ENCODE measurements at regions not wholly inside any gene's neighbourhood (a gene's known extent, or its start where the extent isn't known, plus 50 kb on each side); places are given as distances from the start of the nearest gene placed in this dataset.
"Not testable (repeated sequence)": the region's sequence is repeated elsewhere in the genome, so short reads cannot be mapped to it uniquely, and the experiment has no call there.

- Histone ChIP-seq H3K27ac (ENCODE audit: low read depth, low read length, severe bottlenecking) (no peak overlapping the region), H3K4me3 (ENCODE audit: extremely low read depth, insufficient read depth, low read length, poor library complexity, severe bottlenecking) (no peak overlapping the region), H3K36me3 (ENCODE audit: control insufficient read depth, insufficient read depth, low read length) (no peaks in the 10 kb centered on the region), H3K4me1 (ENCODE audit: control insufficient read depth, insufficient read depth, low read length, poor library complexity, severe bottlenecking) (no peaks in the 10 kb centered on the region), H3K9me3 (ENCODE audit: control insufficient read depth, low read length) (no peaks in the 10 kb centered on the region)
- 68 to 100% methylated on average over 1 to 4 of the region's 4 CpGs for WGBS, 2 experiments (ENCODE audit: insufficient coverage in 2 of 2)
Observed at GRCh38 chr17:12195418-12195817, 174.7 kb downstream of the MAP2K4 start.

- Histone ChIP-seq H3K9me3 (ENCODE audit: control insufficient read depth, low read length) (no peaks in the 10 kb centered on the region), H3K36me3 (ENCODE audit: control insufficient read depth, insufficient read depth, low read length) (no peaks in the 10 kb centered on the region), H3K27ac (ENCODE audit: low read depth, low read length, severe bottlenecking) (no peak overlapping the region), H3K4me1 (ENCODE audit: control insufficient read depth, insufficient read depth, low read length, poor library complexity, severe bottlenecking) (no peaks in the 10 kb centered on the region), H3K4me3 (ENCODE audit: extremely low read depth, insufficient read depth, low read length, poor library complexity, severe bottlenecking) (no peak overlapping the region)
- 90 to 92% methylated on average over 2 to 3 of the region's 4 CpGs for WGBS, 2 experiments (ENCODE audit: insufficient coverage in 2 of 2)
Observed at GRCh38 chr17:12201294-12201880, 180.7 kb downstream of the MAP2K4 start.

- Histone ChIP-seq H3K27ac (ENCODE audit: low read depth, low read length, severe bottlenecking) (no peak overlapping the region), H3K9me3 (ENCODE audit: control insufficient read depth, low read length) (no peaks in the 10 kb centered on the region), H3K36me3 (ENCODE audit: control insufficient read depth, insufficient read depth, low read length) (no peaks in the 10 kb centered on the region), H3K4me1 (ENCODE audit: control insufficient read depth, insufficient read depth, low read length, poor library complexity, severe bottlenecking) (no peaks in the 10 kb centered on the region), H3K4me3 (ENCODE audit: extremely low read depth, insufficient read depth, low read length, poor library complexity, severe bottlenecking) (no peak overlapping the region)
- WGBS, 2 experiments (ENCODE audit: insufficient coverage in 2 of 2), result 90% methylated on average over 1 to 2 of the region's 2 CpGs
Observed at GRCh38 chr17:12209632-12210191, 189.0 kb downstream of the MAP2K4 start.

GRCh38 chr17:12220714-12221439 is 200.2 kb downstream of the MAP2K4 start:
- H3K27ac ChIP-seq (ENCODE audit: low read depth, low read length, severe bottlenecking); H3K4me1 ChIP-seq (ENCODE audit: control insufficient read depth, insufficient read depth, low read length, poor library complexity, severe bottlenecking); H3K36me3 ChIP-seq (ENCODE audit: control insufficient read depth, insufficient read depth, low read length); H3K9me3 ChIP-seq (ENCODE audit: control insufficient read depth, low read length); H3K4me3 ChIP-seq (ENCODE audit: extremely low read depth, insufficient read depth, low read length, poor library complexity, severe bottlenecking): not testable (repeated sequence)
- WGBS, 2 experiments (ENCODE audit: insufficient coverage in 2 of 2), result 96 to 97% methylated on average over 37 to 43 of the region's 59 CpGs

- no peaks in the 10 kb centered on the region for H3K36me3 ChIP-seq (ENCODE audit: control insufficient read depth, insufficient read depth, low read length)
- H3K9me3 ChIP-seq (ENCODE audit: control insufficient read depth, low read length), result no peaks in the 10 kb centered on the region
- H3K4me1 ChIP-seq (ENCODE audit: control insufficient read depth, insufficient read depth, low read length, poor library complexity, severe bottlenecking), result no peaks in the 10 kb centered on the region
- whole genome bisulfite sequencing, 2 experiments (ENCODE audit: insufficient coverage in 2 of 2), result 78 to 92% methylated on average over 1 to 3 of the region's 4 CpGs
- H3K4me3 ChIP-seq (ENCODE audit: extremely low read depth, insufficient read depth, low read length, poor library complexity, severe bottlenecking), result no peak overlapping the region
- H3K27ac ChIP-seq (ENCODE audit: low read depth, low read length, severe bottlenecking), result no peak overlapping the region
Observed at GRCh38 chr17:12222392-12222791, 201.7 kb downstream of the MAP2K4 start.

GRCh38 chr17:12227547-12227946 is 206.9 kb downstream of the MAP2K4 start:
- no peaks in the 10 kb centered on the region for H3K36me3 ChIP-seq (ENCODE audit: control insufficient read depth, insufficient read depth, low read length)
- 85 to 87% methylated on average over 4 to 5 of the region's 7 CpGs for WGBS, 2 experiments (ENCODE audit: insufficient coverage in 2 of 2)
- no peaks in the 10 kb centered on the region for H3K9me3 ChIP-seq (ENCODE audit: control insufficient read depth, low read length)
- no peak overlapping the region for H3K27ac ChIP-seq (ENCODE audit: low read depth, low read length, severe bottlenecking)
- no peak overlapping the region for H3K4me3 ChIP-seq (ENCODE audit: extremely low read depth, insufficient read depth, low read length, poor library complexity, severe bottlenecking)
- peaks cover 3% of the 10 kb centered on the region for H3K4me1 ChIP-seq (ENCODE audit: control insufficient read depth, insufficient read depth, low read length, poor library complexity, severe bottlenecking)

GRCh38 chr17:12229335-12229734 is 208.7 kb downstream of the MAP2K4 start:
- Histone ChIP-seq H3K4me3 (ENCODE audit: extremely low read depth, insufficient read depth, low read length, poor library complexity, severe bottlenecking) (no peak overlapping the region), H3K27ac (ENCODE audit: low read depth, low read length, severe bottlenecking) (no peak overlapping the region), H3K36me3 (ENCODE audit: control insufficient read depth, insufficient read depth, low read length) (no peaks in the 10 kb centered on the region), H3K4me1 (ENCODE audit: control insufficient read depth, insufficient read depth, low read length, poor library complexity, severe bottlenecking) (peaks cover 3% of the 10 kb centered on the region), H3K9me3 (ENCODE audit: control insufficient read depth, low read length) (no peaks in the 10 kb centered on the region)
- 95 to 96% methylated on average over 4 of the region's 5 CpGs for WGBS, 2 experiments (ENCODE audit: insufficient coverage in 2 of 2)

GRCh38 chr17:12230481-12231354 is 210.0 kb downstream of the MAP2K4 start:
- Histone ChIP-seq H3K36me3 (ENCODE audit: control insufficient read depth, insufficient read depth, low read length) (no peaks in the 10 kb centered on the region), H3K4me1 (ENCODE audit: control insufficient read depth, insufficient read depth, low read length, poor library complexity, severe bottlenecking) (peaks cover 3% of the 10 kb centered on the region), H3K9me3 (ENCODE audit: control insufficient read depth, low read length) (no peaks in the 10 kb centered on the region), H3K4me3 (ENCODE audit: extremely low read depth, insufficient read depth, low read length, poor library complexity, severe bottlenecking) (no peak overlapping the region), H3K27ac (ENCODE audit: low read depth, low read length, severe bottlenecking) (no peak overlapping the region)
- WGBS, 2 experiments (ENCODE audit: insufficient coverage in 2 of 2), result 83 to 88% methylated on average over 4 of the region's 4 CpGs

- H3K4me3 ChIP-seq (ENCODE audit: extremely low read depth, insufficient read depth, low read length, poor library complexity, severe bottlenecking), result no peak overlapping the region
- 90 to 94% methylated on average over 2 of the region's 2 CpGs for WGBS, 2 experiments (ENCODE audit: insufficient coverage in 2 of 2)
- peaks cover 3% of the 10 kb centered on the region for H3K4me1 ChIP-seq (ENCODE audit: control insufficient read depth, insufficient read depth, low read length, poor library complexity, severe bottlenecking)
- no peaks in the 10 kb centered on the region for H3K36me3 ChIP-seq (ENCODE audit: control insufficient read depth, insufficient read depth, low read length)
- H3K9me3 ChIP-seq (ENCODE audit: control insufficient read depth, low read length), result no peaks in the 10 kb centered on the region
- H3K27ac ChIP-seq (ENCODE audit: low read depth, low read length, severe bottlenecking), result no peak overlapping the region
Observed at GRCh38 chr17:12231355-12231682, 210.6 kb downstream of the MAP2K4 start.

GRCh38 chr17:12239021-12239420 is 218.3 kb downstream of the MAP2K4 start:
- H3K27ac ChIP-seq (ENCODE audit: low read depth, low read length, severe bottlenecking); H3K36me3 ChIP-seq (ENCODE audit: control insufficient read depth, insufficient read depth, low read length); H3K4me1 ChIP-seq (ENCODE audit: control insufficient read depth, insufficient read depth, low read length, poor library complexity, severe bottlenecking); H3K9me3 ChIP-seq (ENCODE audit: control insufficient read depth, low read length); H3K4me3 ChIP-seq (ENCODE audit: extremely low read depth, insufficient read depth, low read length, poor library complexity, severe bottlenecking): not testable (repeated sequence)
- WGBS, 2 experiments (ENCODE audit: insufficient coverage in 2 of 2), result 91 to 100% methylated on average over 5 of the region's 5 CpGs

Data from mesodermal cell (in vitro differentiated cells).